ENCODE measurements at regions not wholly inside any gene's neighbourhood (a gene's known extent, or its start where the extent isn't known, plus 50 kb on each side); places are given as distances from the start of the nearest gene placed in this dataset.

GRCh38 chr12:107443320-107444090 lies 242.1 kb upstream of the PWP1 start:
- DNase-seq (ENCODE audit: low read depth): no peak

GRCh38 chr12:107444771-107445170 lies 240.8 kb upstream of the PWP1 start:
- no peak for DNase-seq (ENCODE audit: low read depth)

GRCh38 chr12:107446476-107446875 lies 239.1 kb upstream of the PWP1 start:
- no peak for DNase-seq (ENCODE audit: low read depth)

DNA sequence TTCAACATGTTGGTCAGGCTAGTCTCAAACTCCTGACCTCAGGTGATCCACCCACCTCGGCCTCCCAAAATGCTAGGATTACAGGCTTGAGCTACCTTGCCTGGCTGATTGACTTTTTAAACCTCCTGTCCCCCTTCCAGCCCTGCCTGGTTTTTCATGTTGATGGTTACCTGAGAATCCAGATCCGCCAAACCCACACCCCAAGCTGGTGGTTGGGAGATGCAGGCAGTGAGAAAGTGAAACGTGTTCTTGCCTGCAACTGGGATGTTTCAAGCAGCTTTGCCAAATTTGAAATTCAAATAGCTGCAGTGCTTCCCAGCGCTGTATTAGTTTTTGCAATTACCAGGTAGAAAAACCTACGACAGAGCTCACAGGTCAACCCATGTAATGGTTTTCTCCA lies 238.3 kb upstream of the PWP1 start:
- no peak for DNase-seq (ENCODE audit: low read depth)

- no peak for DNase-seq (ENCODE audit: low read depth)
Measured at GRCh38 chr12:107448198-107448597, 237.4 kb upstream of the PWP1 start.

DNA sequence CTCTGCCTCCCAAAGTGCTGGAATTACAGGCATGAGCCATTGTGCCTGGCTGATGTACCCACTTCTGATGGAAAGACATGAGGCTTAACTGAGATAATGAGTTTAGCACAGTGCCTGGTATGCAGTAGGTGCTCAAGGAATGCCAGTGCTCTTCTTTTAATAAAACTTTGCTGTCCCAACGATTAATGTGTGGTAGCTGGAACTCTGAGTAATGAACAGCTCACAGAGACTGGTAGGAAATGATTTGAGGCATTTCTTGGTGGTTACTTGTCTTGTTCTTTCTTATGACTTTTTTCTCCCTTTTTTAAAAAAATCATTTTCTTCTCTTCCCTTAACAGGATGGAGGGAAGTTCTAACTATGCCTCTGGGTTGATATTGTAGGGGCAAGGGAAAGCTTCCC lies 235.7 kb upstream of the PWP1 start:
- no peak for DNase-seq (ENCODE audit: low read depth)

DNA sequence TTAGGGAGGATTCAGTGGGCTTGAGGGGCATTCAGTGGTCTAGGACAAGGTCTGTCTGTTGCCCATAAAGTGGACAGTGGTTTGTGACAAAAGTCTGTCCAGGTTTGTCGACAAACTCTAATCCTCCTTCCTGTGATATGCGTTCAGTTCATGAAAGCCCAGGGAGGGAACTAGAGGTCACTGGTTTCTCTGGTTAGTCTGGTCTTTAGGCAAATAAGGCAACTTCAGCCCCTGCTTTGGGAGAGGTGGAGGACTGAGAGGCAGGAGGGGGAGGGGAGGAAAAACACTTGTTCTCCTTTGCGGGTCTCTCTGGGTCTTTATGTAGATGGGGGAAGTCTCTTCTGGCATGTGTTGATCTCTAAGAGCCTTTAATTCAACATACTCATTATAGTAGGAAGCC lies 235.1 kb upstream of the PWP1 start:
- no peak for DNase-seq (ENCODE audit: low read depth)

- no peak for DNase-seq (ENCODE audit: low read depth)
Measured at GRCh38 chr12:107451246-107451645, 234.4 kb upstream of the PWP1 start.

GRCh38 chr12:107454109-107454830 lies 231.3 kb upstream of the PWP1 start:
- no peak for DNase-seq (ENCODE audit: low read depth)

- no peak for DNase-seq (ENCODE audit: low read depth)
Measured at GRCh38 chr12:107457362-107457935, 228.2 kb upstream of the PWP1 start.

DNA sequence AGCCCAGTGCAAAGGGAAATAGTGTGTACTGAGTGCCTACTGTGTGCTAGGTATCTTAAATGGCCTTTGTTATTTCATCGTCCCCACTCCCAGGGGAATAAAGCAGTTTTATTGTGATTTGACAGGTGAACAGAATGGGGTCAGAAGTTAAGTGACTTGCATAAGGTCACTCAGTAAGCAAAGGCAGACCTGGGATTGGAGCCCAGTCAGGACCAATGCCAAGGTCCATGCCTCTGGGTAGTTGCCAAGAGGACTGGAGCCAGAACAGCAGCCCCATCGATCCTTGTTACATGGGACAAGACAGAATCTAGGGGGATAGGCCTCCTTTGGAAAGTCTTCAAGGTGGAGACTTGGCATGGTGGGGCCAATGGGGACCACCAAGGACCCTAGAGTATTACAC lies 227.4 kb upstream of the PWP1 start:
- DNase-seq (ENCODE audit: low read depth): no peak

GRCh38 chr12:107458990-107459389 lies 226.6 kb upstream of the PWP1 start:
- DNase-seq (ENCODE audit: low read depth): no peak

- DNase-seq (ENCODE audit: low read depth): no peak
Measured at GRCh38 chr12:107459641-107460040, 226.0 kb upstream of the PWP1 start.

- DNase-seq (ENCODE audit: low read depth): no peak
Measured at GRCh38 chr12:107461222-107461975, 224.2 kb upstream of the PWP1 start.

GRCh38 chr12:107462428-107463332 lies 222.9 kb upstream of the PWP1 start:
- DNase-seq (ENCODE audit: low read depth): no peak

GRCh38 chr12:107464644-107465043 lies 221.0 kb upstream of the PWP1 start:
- DNase-seq (ENCODE audit: low read depth): no peak

DNA sequence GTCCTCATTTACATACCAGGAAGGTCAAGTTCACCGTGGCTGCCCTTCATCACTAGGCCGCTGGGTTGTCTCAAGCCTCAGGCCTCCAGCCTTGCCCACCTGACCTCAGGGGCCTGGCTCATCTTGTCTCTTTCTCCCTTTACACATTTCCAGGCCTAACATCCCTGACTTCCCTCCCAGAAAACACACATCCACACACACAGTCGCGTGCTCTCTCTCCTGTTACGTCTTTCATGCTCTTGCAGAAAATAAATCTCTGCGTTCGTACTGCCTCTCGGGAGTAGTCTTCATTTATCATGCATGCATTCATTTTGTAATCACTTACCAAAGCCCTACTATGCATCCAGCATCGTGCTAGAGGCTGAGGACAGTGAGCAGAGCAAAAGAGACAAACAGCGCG lies 220.0 kb upstream of the PWP1 start:
- no peak for DNase-seq (ENCODE audit: low read depth)

- DNase-seq (ENCODE audit: low read depth): no peak
Measured at GRCh38 chr12:107467716-107468115, 217.9 kb upstream of the PWP1 start.

DNA sequence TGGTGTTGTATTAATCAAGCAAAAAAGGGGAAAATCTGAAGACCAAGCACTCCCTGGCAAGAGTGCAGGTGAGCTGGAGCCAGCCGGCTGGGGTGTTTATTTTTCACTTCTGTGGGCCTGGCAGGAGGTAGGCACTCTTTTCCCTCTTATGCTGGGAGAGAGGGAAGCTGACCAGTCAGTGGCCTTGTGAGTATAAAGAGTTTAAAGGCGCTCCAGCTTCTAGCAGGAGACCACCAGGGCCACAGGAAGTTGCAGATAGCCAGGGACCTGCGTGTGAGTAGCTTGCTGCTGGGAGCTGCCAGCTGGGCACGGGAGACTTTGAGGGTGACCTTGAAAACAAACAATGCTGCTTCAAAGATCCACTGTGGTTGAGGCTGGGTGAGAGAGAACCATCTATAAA lies 217.4 kb upstream of the PWP1 start:
- no peak for DNase-seq (ENCODE audit: low read depth)

DNA sequence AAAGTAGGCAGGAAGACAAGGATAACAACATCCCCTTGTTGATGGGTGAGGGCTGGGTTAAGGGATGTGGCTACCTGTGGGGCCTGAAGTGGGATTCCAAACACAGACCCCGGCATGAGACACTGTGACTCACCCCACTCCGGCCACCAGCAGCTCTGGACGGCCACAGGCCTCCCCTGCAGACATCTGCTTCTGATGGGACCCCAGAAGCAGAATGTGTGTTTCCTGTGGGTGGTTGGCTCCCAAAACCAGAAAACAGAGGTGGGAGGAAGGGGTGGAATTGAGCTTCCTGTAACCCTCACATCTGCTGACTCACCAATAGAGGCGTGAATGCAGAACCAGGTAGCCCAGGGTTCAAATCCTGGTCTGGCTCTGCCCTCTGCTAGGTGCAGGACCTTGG lies 216.6 kb upstream of the PWP1 start:
- DNase-seq (ENCODE audit: low read depth): no peak

- DNase-seq (ENCODE audit: low read depth): no peak
Measured at GRCh38 chr12:107470645-107471044, 215.0 kb upstream of the PWP1 start.

DNA sequence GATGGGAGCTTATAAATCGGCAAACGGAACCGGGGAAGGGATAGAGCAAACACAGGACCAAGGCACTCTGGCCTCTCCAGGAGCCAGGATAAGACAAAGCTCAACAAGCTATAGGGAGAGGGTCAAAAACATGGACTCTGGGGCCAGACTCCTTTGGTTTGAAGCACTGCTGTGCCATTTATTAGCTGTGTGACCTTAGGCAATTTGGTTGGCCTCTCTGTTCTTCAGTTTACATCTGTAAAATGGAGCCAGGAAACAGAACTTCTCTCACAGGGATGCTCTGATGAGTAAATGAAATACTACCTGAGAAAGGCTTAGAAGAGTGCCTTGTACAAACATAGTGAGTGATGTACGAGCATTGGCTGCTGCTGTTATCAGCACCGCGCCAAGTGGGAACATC lies 213.3 kb upstream of the PWP1 start:
- DNase-seq (ENCODE audit: low read depth): no peak

Data from stimulated activated CD8-positive, alpha-beta memory T cell treated with anti-CD3 and anti-CD28 coated beads, Interleukin-15, amount 100 ng/mL, for 24 hours (primary cell).